Neural progenitor cell (in vitro differentiated cells): ENCODE measurements at regions not wholly inside any gene's neighbourhood (a gene's known extent, or its start where the extent isn't known, plus 50 kb on each side); places are given as distances from the start of the nearest gene placed in this dataset.
"Not testable (repeated sequence)": the region's sequence is repeated elsewhere in the genome, so short reads cannot be mapped to it uniquely, and the experiment has no call there.

Experiments used
- DNase-seq: peaks from one replicate; pipeline ENCODE4 v3.0.0-alpha.2; 2016; ENCODE audit warnings: low spot score
- H2AFZ ChIP-seq: fragments of 200-600 bp; sonication (generic); replicated peaks from 2 replicates; pipeline ENCODE4 v1.6.1; 2016; ENCODE audit warnings: antibody characterized with exemption
- H3F3A ChIP-seq: fragments of 200-600 bp; sonication (generic); 2 replicates; pipeline ENCODE4 v1.6.1; 2016; ENCODE audit warnings: antibody characterized with exemption, low read depth
- H3K27ac ChIP-seq: fragments of 200-600 bp; sonication (generic); 2 replicates; pipeline ENCODE4 v1.5.1; 2016; ENCODE audit warnings: mild to moderate bottlenecking
- H3K27me3 ChIP-seq: fragments of 200-600 bp; sonication (generic); 2 replicates; pipeline ENCODE4 v1.6.1; 2016; ENCODE audit warnings: mild to moderate bottlenecking, moderate library complexity
- H3K36me3 ChIP-seq: fragments of 200-600 bp; sonication (generic); 2 replicates; pipeline ENCODE4 v1.5.1; 2016
- H3K4me1 ChIP-seq: fragments of 200-600 bp; sonication (generic); 2 replicates; pipeline ENCODE4 v1.6.1; 2016; ENCODE audit warnings: mixed run types
- H3K4me2 ChIP-seq: fragments of 200-600 bp; sonication (generic); 2 replicates; pipeline ENCODE4 v1.6.1; 2016
- H3K4me3 ChIP-seq: fragments of 200-600 bp; sonication (generic); 2 replicates; pipeline ENCODE4 v1.5.1; 2016
- H3K79me2 ChIP-seq: fragments of 200-600 bp; sonication (generic); 2 replicates; pipeline ENCODE4 v1.6.1; 2016; ENCODE audit warnings: low read depth
- H3K9ac ChIP-seq: fragments of 200-600 bp; sonication (generic); 2 replicates; pipeline ENCODE4 v1.6.1; 2016
- H3K9me3 ChIP-seq: fragments of 200-600 bp; sonication (generic); 2 replicates; pipeline ENCODE4 v1.5.1; 2016; ENCODE audit warnings: low read depth
- H4K20me1 ChIP-seq: fragments of 200-600 bp; sonication (generic); 2 replicates; pipeline ENCODE4 v1.6.1; 2016; ENCODE audit warnings: low read depth
- H3K27ac Mint-ChIP-seq: 3 replicates; pipeline ENCODE4 v1.8.0; 2021; ENCODE audit warnings: mixed read lengths
- H3K27me3 Mint-ChIP-seq: 2 replicates; pipeline ENCODE4 v1.8.0; 2022; ENCODE audit warnings: low read depth, mild to moderate bottlenecking, inconsistent platforms, moderate library complexity, mixed read lengths; ENCODE audit not compliant: insufficient read depth
- H3K36me3 Mint-ChIP-seq: 3 replicates; pipeline ENCODE4 v1.8.0; 2021; ENCODE audit warnings: mixed read lengths
- H3K4me1 Mint-ChIP-seq: 3 replicates; pipeline ENCODE4 v1.8.0; 2021; ENCODE audit warnings: mixed read lengths
- H3K4me3 Mint-ChIP-seq: 3 replicates; pipeline ENCODE4 v1.8.0; 2021; ENCODE audit warnings: mild to moderate bottlenecking, moderate library complexity, mixed read lengths
- H3K9me3 Mint-ChIP-seq: 3 replicates; pipeline ENCODE4 v1.8.0; 2020; ENCODE audit warnings: mixed read lengths
- EZH2 ChIP-seq: fragments of 200-600 bp; sonication (generic); IDR thresholded peaks from 2 replicates; pipeline ENCODE4 v1.6.1; 2017; ENCODE audit warnings: antibody characterized with exemption, mild to moderate bottlenecking, moderate library complexity
- EZH2phosphoT487 ChIP-seq: fragments of 200-600 bp; sonication (generic); IDR thresholded peaks from 2 replicates; pipeline ENCODE4 v1.6.1; 2017; ENCODE audit warnings: antibody characterized with exemption
- TF ChIP-seq, protein P1 (sequence below): fragments of 200-600 bp; sonication (generic); IDR thresholded peaks from 2 replicates; pipeline ENCODE4 v1.5.1; 2017; ENCODE audit warnings: antibody characterized with exemption, mild to moderate bottlenecking

GRCh38 chr15:69926721-69927120 lies 171.0 kb downstream of the TLE3 start:
- Histone ChIP-seq H3K27ac (no peak overlapping the region), H4K20me1 (no peaks in the 10 kb centered on the region), H3K27me3 (no peaks in the 10 kb centered on the region), H3K79me2 (no peaks in the 10 kb centered on the region), H2AFZ (no peak overlapping the region), H3K4me3 (no peak overlapping the region), H3F3A (no peaks in the 10 kb centered on the region), H3K9me3 (peaks cover 11% of the 10 kb centered on the region), H3K36me3 (peaks cover 8% of the 10 kb centered on the region), H3K4me1 (no peaks in the 10 kb centered on the region), H3K4me2 (no peak overlapping the region), H3K9ac (no peak overlapping the region)
- no peak overlapping the region for H3K4me3 Mint-ChIP-seq
- peaks cover 39% of the 10 kb centered on the region for H3K9me3 Mint-ChIP-seq
- H3K27me3 Mint-ChIP-seq = peaks cover 10% of the 10 kb centered on the region
- H3K27ac Mint-ChIP-seq = no peak overlapping the region
- no peak for DNase-seq
- TF ChIP-seq, protein P1, sequence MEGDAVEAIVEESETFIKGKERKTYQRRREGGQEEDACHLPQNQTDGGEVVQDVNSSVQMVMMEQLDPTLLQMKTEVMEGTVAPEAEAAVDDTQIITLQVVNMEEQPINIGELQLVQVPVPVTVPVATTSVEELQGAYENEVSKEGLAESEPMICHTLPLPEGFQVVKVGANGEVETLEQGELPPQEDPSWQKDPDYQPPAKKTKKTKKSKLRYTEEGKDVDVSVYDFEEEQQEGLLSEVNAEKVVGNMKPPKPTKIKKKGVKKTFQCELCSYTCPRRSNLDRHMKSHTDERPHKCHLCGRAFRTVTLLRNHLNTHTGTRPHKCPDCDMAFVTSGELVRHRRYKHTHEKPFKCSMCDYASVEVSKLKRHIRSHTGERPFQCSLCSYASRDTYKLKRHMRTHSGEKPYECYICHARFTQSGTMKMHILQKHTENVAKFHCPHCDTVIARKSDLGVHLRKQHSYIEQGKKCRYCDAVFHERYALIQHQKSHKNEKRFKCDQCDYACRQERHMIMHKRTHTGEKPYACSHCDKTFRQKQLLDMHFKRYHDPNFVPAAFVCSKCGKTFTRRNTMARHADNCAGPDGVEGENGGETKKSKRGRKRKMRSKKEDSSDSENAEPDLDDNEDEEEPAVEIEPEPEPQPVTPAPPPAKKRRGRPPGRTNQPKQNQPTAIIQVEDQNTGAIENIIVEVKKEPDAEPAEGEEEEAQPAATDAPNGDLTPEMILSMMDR = no peak
- TF ChIP-seq EZH2 = no peak
- TF ChIP-seq EZH2phosphoT487 = no peak
- H3K36me3 Mint-ChIP-seq = peaks cover 2% of the 10 kb centered on the region
- no peaks in the 10 kb centered on the region for H3K4me1 Mint-ChIP-seq

DNA sequence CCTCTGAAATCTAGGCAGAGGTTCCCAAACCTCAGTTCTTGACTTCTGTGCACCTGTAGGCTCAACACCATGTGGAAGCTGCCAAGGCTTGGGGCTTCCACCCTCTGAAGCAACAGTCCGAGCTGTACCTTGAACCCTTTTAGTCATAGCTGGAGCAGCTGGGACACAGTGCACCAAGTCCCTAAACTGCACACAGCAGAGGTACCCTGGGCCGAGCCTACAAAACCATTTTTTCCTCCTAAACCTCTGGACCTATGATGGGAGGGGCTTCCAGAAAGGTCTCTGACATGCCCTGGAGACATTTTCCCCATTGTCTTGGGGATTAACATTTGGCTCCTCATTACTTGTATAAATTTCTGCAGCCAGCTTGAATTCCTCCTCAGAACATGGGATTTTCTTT lies 168.8 kb downstream of the TLE3 start:
- H3K36me3 Mint-ChIP-seq, H3K4me2 ChIP-seq, H3K79me2 ChIP-seq, H3K27me3 ChIP-seq, H3K4me3 Mint-ChIP-seq, H3K9ac ChIP-seq, H3K27me3 Mint-ChIP-seq, DNase-seq, H4K20me1 ChIP-seq, H3K4me3 ChIP-seq, H3K4me1 Mint-ChIP-seq, H3K4me1 ChIP-seq, H3F3A ChIP-seq, H3K36me3 ChIP-seq, H2AFZ ChIP-seq, H3K27ac Mint-ChIP-seq, H3K27ac ChIP-seq: not testable (repeated sequence)
- H3K9me3 Mint-ChIP-seq = peaks cover 29% of the 10 kb centered on the region
- peaks cover 11% of the 10 kb centered on the region for H3K9me3 ChIP-seq

DNA sequence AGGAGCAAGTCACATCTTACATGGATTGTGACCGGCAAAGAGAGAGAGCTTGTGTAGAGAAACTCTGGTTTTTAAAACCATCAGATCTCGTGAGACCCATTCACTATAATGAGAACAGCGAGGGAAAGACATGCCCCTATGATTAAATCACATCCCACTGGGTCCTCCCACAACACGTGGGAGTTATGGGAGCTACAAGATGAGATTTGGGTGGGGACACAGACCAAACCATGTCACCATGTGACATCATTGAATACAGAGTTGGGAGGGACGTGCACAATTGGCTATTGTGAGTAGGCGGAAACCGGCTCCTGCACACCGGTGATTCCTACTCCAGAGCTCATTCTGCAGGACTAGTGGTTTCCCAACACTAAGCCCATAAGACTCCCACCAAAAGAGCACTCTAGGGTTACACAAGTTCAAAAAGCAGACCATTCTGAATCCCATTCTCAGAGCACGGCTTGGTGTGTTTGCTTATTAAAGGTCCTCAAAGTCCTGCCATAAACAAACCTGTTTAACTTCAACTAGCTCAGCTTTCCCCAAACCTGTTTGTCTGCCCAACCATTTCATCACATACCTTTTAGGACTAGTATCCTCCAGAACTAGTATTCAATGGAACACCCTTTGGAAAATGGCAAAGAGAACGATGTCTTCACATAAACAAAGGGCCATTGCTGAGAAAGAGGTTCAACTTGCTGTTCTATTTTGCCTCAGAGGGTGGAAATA lies 167.6 kb downstream of the TLE3 start:
- TF ChIP-seq, protein P1 = no peak
- TF ChIP-seq EZH2phosphoT487 (no peak), EZH2 (no peak)
- Histone ChIP-seq H3K4me3 (no peak overlapping the region), H3K9ac (no peak overlapping the region), H3K79me2 (no peaks in the 10 kb centered on the region), H3K9me3 (no peaks in the 10 kb centered on the region), H3K4me1 (no peaks in the 10 kb centered on the region), H3K27me3 (no peaks in the 10 kb centered on the region), H4K20me1 (no peaks in the 10 kb centered on the region), H3K4me2 (no peak overlapping the region), H3F3A (no peaks in the 10 kb centered on the region), H3K27ac (no peak overlapping the region), H3K36me3 (no peaks in the 10 kb centered on the region), H2AFZ (no peak overlapping the region)
- Mint-ChIP-seq H3K36me3 (peaks cover 2% of the 10 kb centered on the region), H3K9me3 (peaks cover 20% of the 10 kb centered on the region), H3K27me3 (peaks cover 5% of the 10 kb centered on the region), H3K4me3 (no peak overlapping the region), H3K27ac (no peak overlapping the region), H3K4me1 (no peaks in the 10 kb centered on the region)
- no peak for DNase-seq

- H3K9ac ChIP-seq = no peak overlapping the region
- Mint-ChIP-seq H3K4me3 (no peak overlapping the region), H3K36me3 (peaks cover 2% of the 10 kb centered on the region), H3K27ac (no peak overlapping the region), H3K27me3 (peaks cover 5% of the 10 kb centered on the region), H3K4me1 (no peaks in the 10 kb centered on the region), H3K9me3 (peaks cover 21% of the 10 kb centered on the region)
- H3K27me3 ChIP-seq = no peaks in the 10 kb centered on the region
- H3K36me3 ChIP-seq = no peaks in the 10 kb centered on the region
- TF ChIP-seq, protein P1 = no peak
- TF ChIP-seq EZH2 (no peak), EZH2phosphoT487 (no peak)
- no peak overlapping the region for H3K4me3 ChIP-seq
- H4K20me1 ChIP-seq = no peaks in the 10 kb centered on the region
- no peaks in the 10 kb centered on the region for H3K79me2 ChIP-seq
- DNase-seq = no peak
- H3K4me1 ChIP-seq = no peaks in the 10 kb centered on the region
- H3K4me2 ChIP-seq = no peak overlapping the region
- H3K27ac ChIP-seq = no peak overlapping the region
- no peaks in the 10 kb centered on the region for H3K9me3 ChIP-seq
- no peaks in the 10 kb centered on the region for H3F3A ChIP-seq
- no peak overlapping the region for H2AFZ ChIP-seq
Measured at GRCh38 chr15:69930754-69931153, 167.0 kb downstream of the TLE3 start.
